H1 (cell line): ENCODE measurements at regions not wholly inside any gene's neighbourhood (a gene's known extent, or its start where the extent isn't known, plus 50 kb on each side); places are given as distances from the start of the nearest gene placed in this dataset.
"Not testable (repeated sequence)": the region's sequence is repeated elsewhere in the genome, so short reads cannot be mapped to it uniquely, and the experiment has no call there.

ENCODE experiments used
- CTCF ChIA-PET: fragments of 300-600 bp; sonication (Branson Sonifier 250); formaldehyde crosslinking; loops from one replicate; lab custom pipeline; 2021; ENCODE audit not compliant: partially characterized antibody; lab: Charles Lee
- POLR2A ChIA-PET: fragments of 300-600 bp; sonication (Branson Sonifier 250); formaldehyde crosslinking; loops from one replicate; lab custom pipeline; 2021; ENCODE audit warnings: inconsistent platforms; ENCODE audit not compliant: partially characterized antibody; lab: Charles Lee
- DNase-seq, 2 experiments: peaks; one replicate each; pipeline versions ENCODE4 v3.0.0 to v3.0.0-alpha.2; 2010 to 2022; ENCODE audit warnings: low spot score in 2 of 2, low read depth in 1 of 2, mixed read lengths in 1 of 2
- FAIRE-seq: peaks from 2 replicates; lab custom pipeline; 2011; peaks lifted over from hg19 to GRCh38; lab: Jason Lieb, UNC
- H2AFZ ChIP-seq: 2 replicates; pipeline ENCODE4 v1.8.1; 2012; ENCODE audit warnings: low read length, inconsistent platforms
- H2AK5ac ChIP-seq: 2 replicates; pipeline ENCODE4 v1.6.1; 2013; ENCODE audit warnings: low read depth, low read length
- H2BK120ac ChIP-seq: replicated peaks from 2 replicates; pipeline ENCODE3; 2013; ENCODE audit warnings: low read depth, low read length, inconsistent platforms
- H2BK12ac ChIP-seq: 2 replicates; pipeline ENCODE4 v1.6.1; 2013; ENCODE audit warnings: low read depth, low read length
- H2BK15ac ChIP-seq: 2 replicates; pipeline ENCODE4 v1.6.1; 2013; ENCODE audit warnings: low read length
- H2BK20ac ChIP-seq: 2 replicates; pipeline ENCODE4 v1.6.1; 2013; ENCODE audit warnings: low read length
- H2BK5ac ChIP-seq: 2 replicates; pipeline ENCODE4 v1.6.1; 2013; ENCODE audit warnings: low read depth, low read length
- H3K14ac ChIP-seq: 2 replicates; pipeline ENCODE4 v1.6.1; 2013; ENCODE audit warnings: inconsistent platforms; ENCODE audit not compliant: insufficient read length
- H3K18ac ChIP-seq: 2 replicates; pipeline ENCODE4 v1.6.1; 2013; ENCODE audit warnings: low read length; ENCODE audit errors: extremely low read depth
- H3K23ac ChIP-seq: 2 replicates; pipeline ENCODE4 v1.6.1; 2013; ENCODE audit warnings: inconsistent platforms; ENCODE audit not compliant: insufficient read length
- H3K23me2 ChIP-seq: 2 replicates; pipeline ENCODE4 v1.6.1; 2013; ENCODE audit warnings: low read depth, low read length
- H3K27ac ChIP-seq: 2 replicates; pipeline ENCODE4 v1.6.1; 2011; ENCODE audit warnings: low read depth, low read length, inconsistent platforms
- H3K27me3 ChIP-seq, 4 experiments: replicated peaks in 1 of 4; 1 replicate in 1 of 4; 2 replicates in 3 of 4; pipeline versions ENCODE4 v1.6.1 to v1.8.1; 2011 to 2013; ENCODE audit warnings: low read length in 3 of 4, mild to moderate bottlenecking in 3 of 4, inconsistent platforms in 2 of 4, mixed read lengths in 2 of 4, moderate library complexity in 1 of 4; ENCODE audit not compliant: control insufficient read depth in 3 of 4, insufficient read depth in 3 of 4; ENCODE audit errors: extremely low read depth in 1 of 4
- H3K36me3 ChIP-seq, 4 experiments: 2 replicates each; pipeline versions ENCODE4 v1.6.1 to v1.8.1; 2011 to 2013; ENCODE audit warnings: mild to moderate bottlenecking in 4 of 4, low read length in 3 of 4, moderate library complexity in 2 of 4, control low read depth in 1 of 4, inconsistent platforms in 1 of 4; ENCODE audit not compliant: insufficient read depth in 4 of 4, control insufficient read depth in 2 of 4
- H3K4ac ChIP-seq: replicated peaks from 2 replicates; pipeline ENCODE3; 2013; ENCODE audit warnings: low read length, low read depth, mixed read lengths, inconsistent platforms; ENCODE audit not compliant: insufficient read length
- H3K4me1 ChIP-seq, 4 experiments: replicated peaks in 1 of 4; 1 replicate in 1 of 4; 2 replicates in 3 of 4; pipeline versions ENCODE4 v1.6.1 to v1.8.1; 2011 to 2013; ENCODE audit warnings: low read length in 3 of 4, inconsistent platforms in 2 of 4, mixed read lengths in 1 of 4; ENCODE audit not compliant: insufficient read depth in 4 of 4, control insufficient read depth in 3 of 4
- H3K4me2 ChIP-seq, 2 experiments: 2 replicates each; pipeline versions ENCODE4 v1.6.1 to v1.8.1; 2011 to 2013; ENCODE audit warnings: low read depth in 2 of 2, low read length in 2 of 2, control low read depth in 1 of 2, inconsistent platforms in 1 of 2, mild to moderate bottlenecking in 1 of 2; ENCODE audit not compliant: insufficient read depth in 1 of 2
- H3K4me3 ChIP-seq, 4 experiments: fragments of 200-600, 300-600 bp in 1 of 4; sonication (generic), shearing (Covaris generic), sonication (Bioruptor Twin) in 1 of 4; 2 replicates each; pipeline versions ENCODE4 v1.5.1 to v1.8.1; 2011 to 2016; ENCODE audit warnings: low read length in 4 of 4, low read depth in 3 of 4, control low read depth in 2 of 4, inconsistent platforms in 2 of 4, mild to moderate bottlenecking in 2 of 4, mixed read lengths in 1 of 4, moderate library complexity in 1 of 4; ENCODE audit not compliant: insufficient read depth in 2 of 4; ENCODE audit errors: extremely low read depth in 1 of 4
- H3K56ac ChIP-seq: replicated peaks from 2 replicates; pipeline ENCODE3; 2013; ENCODE audit warnings: low read depth, mild to moderate bottlenecking, mixed read lengths, low read length, inconsistent platforms; ENCODE audit not compliant: insufficient read length
- H3K79me1 ChIP-seq: 2 replicates; pipeline ENCODE4 v1.6.1; 2013; ENCODE audit warnings: low read depth, low read length, control low read depth
- H3K79me2 ChIP-seq, 2 experiments: 2 replicates each; pipeline versions ENCODE4 v1.6.1 to v1.8.1; 2012 to 2013; ENCODE audit warnings: low read length in 2 of 2, mild to moderate bottlenecking in 2 of 2, inconsistent platforms in 1 of 2; ENCODE audit not compliant: insufficient read depth in 2 of 2, control insufficient read depth in 1 of 2
- H3K9ac ChIP-seq, 4 experiments: replicated peaks in 1 of 4; 1 replicate in 1 of 4; 2 replicates in 3 of 4; pipeline versions ENCODE4 v1.6.1 to v1.8.1; 2011 to 2013; ENCODE audit warnings: low read depth in 3 of 4, low read length in 3 of 4, control low read depth in 2 of 4, mild to moderate bottlenecking in 2 of 4, moderate library complexity in 2 of 4, inconsistent platforms in 1 of 4; ENCODE audit errors: extremely low read depth in 1 of 4
- H3K9me3 ChIP-seq, 2 experiments: 2 replicates each; pipeline versions ENCODE4 v1.6.1 to v1.8.1; 2012 to 2013; ENCODE audit warnings: mild to moderate bottlenecking in 2 of 2, moderate library complexity in 2 of 2, control low read depth in 1 of 2, inconsistent platforms in 1 of 2, low read depth in 1 of 2, low read length in 1 of 2, mixed read lengths in 1 of 2; ENCODE audit not compliant: insufficient read depth in 2 of 2
- H4K20me1 ChIP-seq, 2 experiments: replicated peaks in 1 of 2; 2 replicates each; pipeline versions ENCODE3 to v1.8.1; 2011 to 2013; ENCODE audit warnings: inconsistent platforms in 2 of 2, low read length in 2 of 2, mild to moderate bottlenecking in 1 of 2; ENCODE audit not compliant: insufficient read depth in 2 of 2, control insufficient read depth in 1 of 2
- H4K5ac ChIP-seq: 2 replicates; pipeline ENCODE4 v1.6.1; 2013; ENCODE audit warnings: low read length, low read depth, mixed read lengths, inconsistent platforms; ENCODE audit not compliant: insufficient read length
- H4K8ac ChIP-seq: 2 replicates; pipeline ENCODE4 v1.8.0; 2013; ENCODE audit warnings: mild to moderate bottlenecking, moderate library complexity, low read length, inconsistent platforms; ENCODE audit not compliant: insufficient read depth; ENCODE audit errors: extremely low read depth
- H4K91ac ChIP-seq: replicated peaks from 2 replicates; pipeline ENCODE3; 2013; ENCODE audit warnings: low read length, mixed read lengths, inconsistent platforms; ENCODE audit not compliant: insufficient read length
- WGBS, 2 experiments: shearing (Covaris generic) in 1 of 2; methylation state at CpG; one replicate each; pipeline versions ENCODE4 v1.1.6 to v1.1.7; 2013 to 2015; ENCODE audit warnings: low lambda C conversion rate in 2 of 2, mixed read lengths in 2 of 2, inconsistent platforms in 1 of 2, low coverage in 1 of 2, missing lambda C conversion rate in 1 of 2; ENCODE audit not compliant: insufficient replicate concordance in 2 of 2, insufficient coverage in 1 of 2, insufficient read length in 1 of 2; ENCODE audit errors: extremely low coverage in 1 of 2, missing lambda C conversion rate in 1 of 2; 5-methylcytosine and 5-hydroxymethylcytosine counted together

- H3K79me1 ChIP-seq, DNase-seq, H3K27me3 ChIP-seq, H2BK5ac ChIP-seq, H3K4ac ChIP-seq, POLR2A ChIA-PET, H3K23ac ChIP-seq, H3K9me3 ChIP-seq, H3K27ac ChIP-seq, H4K8ac ChIP-seq, H2AFZ ChIP-seq, H3K4me2 ChIP-seq, H4K5ac ChIP-seq, H2BK12ac ChIP-seq, H3K56ac ChIP-seq, H3K4me3 ChIP-seq, H2BK20ac ChIP-seq, H2BK120ac ChIP-seq, H3K18ac ChIP-seq, H3K14ac ChIP-seq, H3K79me2 ChIP-seq, H3K9ac ChIP-seq, FAIRE-seq, H3K4me1 ChIP-seq, H4K20me1 ChIP-seq, H2BK15ac ChIP-seq, H2AK5ac ChIP-seq, H4K91ac ChIP-seq, H3K36me3 ChIP-seq, H3K23me2 ChIP-seq: not testable (repeated sequence)
- WGBS, 2 experiments: 93% methylated on average over 1 of the region's 1 CpG; no CpG with 5 or more reads in 1 of the 2 experiments
- CTCF ChIA-PET: interaction anchor here (1.3 kb wide), 1 partner anchor 12 kb away, joined by 5 read pairs; no protein-coding TSS in a partner anchor
Measured at GRCh38 chr1:90281886-90282285, 287.0 kb downstream of the ZNF326 start.
